GM23338 (cell line): ENCODE measurements at regions not wholly inside any gene's neighbourhood (a gene's known extent, or its start where the extent isn't known, plus 50 kb on each side); places are given as distances from the start of the nearest gene placed in this dataset.

Source experiments
- CREB1 ChIP-seq: fragments of 250-450 bp; sonication (Bioruptor Pico); IDR thresholded peaks from 2 replicates; pipeline ENCODE4 v1.5.0; 2020; ENCODE audit warnings: low read depth, mild to moderate bottlenecking, moderate library complexity
- ETS1 ChIP-seq: IDR thresholded peaks from 2 replicates; pipeline ENCODE4 v1.6.1; 2016; ENCODE audit warnings: antibody characterized with exemption
- EZH2 ChIP-seq: fragments of 200-600 bp; sonication (generic); IDR thresholded peaks from one replicate; pipeline ENCODE4 v1.8.0; 2017; ENCODE audit warnings: antibody characterized with exemption, mild to moderate bottlenecking, low read depth; ENCODE audit not compliant: unreplicated experiment
- EZH2phosphoT487 ChIP-seq: fragments of 200-600 bp; sonication (generic); IDR thresholded peaks from one replicate; pipeline ENCODE4 v1.8.1; 2018; ENCODE audit warnings: antibody characterized with exemption; ENCODE audit not compliant: unreplicated experiment
- JUNB ChIP-seq: IDR thresholded peaks from one replicate; pipeline ENCODE4 v1.6.1; 2016; ENCODE audit warnings: antibody characterized with exemption; ENCODE audit not compliant: unreplicated experiment
- NANOG ChIP-seq: IDR thresholded peaks from 2 replicates; pipeline ENCODE4 v1.6.1; 2016; ENCODE audit warnings: antibody characterized with exemption, borderline replicate concordance
- POLR2AphosphoS5 ChIP-seq: IDR thresholded peaks from 2 replicates; pipeline ENCODE4 v1.6.1; 2016; ENCODE audit warnings: antibody characterized with exemption, low read depth
- STAT1 ChIP-seq: IDR thresholded peaks from one replicate; pipeline ENCODE4 v1.6.1; 2016; ENCODE audit warnings: antibody characterized with exemption; ENCODE audit not compliant: unreplicated experiment
- ZNF114 ChIP-seq: fragments of 250-450 bp; sonication (Bioruptor Pico); IDR thresholded peaks from 2 replicates; pipeline ENCODE4 v1.5.0; 2020; ENCODE audit warnings: mild to moderate bottlenecking, moderate library complexity
- ZNF331 ChIP-seq: fragments of 250-450 bp; sonication (Bioruptor Pico); IDR thresholded peaks from 2 replicates; pipeline ENCODE4 v1.5.0; 2020; ENCODE audit warnings: low read depth, mild to moderate bottlenecking, moderate library complexity
- TF ChIP-seq, protein P1 (sequence below), 2 experiments: fragments of 200-600 bp in 1 of 2; sonication (generic) in 1 of 2; conservative IDR thresholded peaks; 2 replicates each; pipeline versions ENCODE4 v1.5.1 to v1.6.1; 2016 to 2017; ENCODE audit warnings: antibody characterized with exemption in 2 of 2, low read depth in 2 of 2, mild to moderate bottlenecking in 2 of 2, moderate library complexity in 1 of 2
- TF ChIP-seq, protein P2 (sequence below): IDR thresholded peaks from one replicate; pipeline ENCODE4 v1.6.1; 2018; ENCODE audit warnings: antibody characterized with exemption; ENCODE audit not compliant: unreplicated experiment

- TF ChIP-seq POLR2AphosphoS5 (no peak), NANOG (no peak), EZH2 (no peak), STAT1 (no peak), EZH2phosphoT487 (no peak), JUNB (no peak), CREB1 (no peak), ETS1 (no peak), ZNF331 (no peak), ZNF114 (CRISPR knock-in tag) (no peak)
- TF ChIP-seq, protein P1, sequence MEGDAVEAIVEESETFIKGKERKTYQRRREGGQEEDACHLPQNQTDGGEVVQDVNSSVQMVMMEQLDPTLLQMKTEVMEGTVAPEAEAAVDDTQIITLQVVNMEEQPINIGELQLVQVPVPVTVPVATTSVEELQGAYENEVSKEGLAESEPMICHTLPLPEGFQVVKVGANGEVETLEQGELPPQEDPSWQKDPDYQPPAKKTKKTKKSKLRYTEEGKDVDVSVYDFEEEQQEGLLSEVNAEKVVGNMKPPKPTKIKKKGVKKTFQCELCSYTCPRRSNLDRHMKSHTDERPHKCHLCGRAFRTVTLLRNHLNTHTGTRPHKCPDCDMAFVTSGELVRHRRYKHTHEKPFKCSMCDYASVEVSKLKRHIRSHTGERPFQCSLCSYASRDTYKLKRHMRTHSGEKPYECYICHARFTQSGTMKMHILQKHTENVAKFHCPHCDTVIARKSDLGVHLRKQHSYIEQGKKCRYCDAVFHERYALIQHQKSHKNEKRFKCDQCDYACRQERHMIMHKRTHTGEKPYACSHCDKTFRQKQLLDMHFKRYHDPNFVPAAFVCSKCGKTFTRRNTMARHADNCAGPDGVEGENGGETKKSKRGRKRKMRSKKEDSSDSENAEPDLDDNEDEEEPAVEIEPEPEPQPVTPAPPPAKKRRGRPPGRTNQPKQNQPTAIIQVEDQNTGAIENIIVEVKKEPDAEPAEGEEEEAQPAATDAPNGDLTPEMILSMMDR (conservative IDR thresholded peaks at IDR 0.05; ENCODE audit: low read depth in 2 of 2): no peak
- TF ChIP-seq, protein P2, sequence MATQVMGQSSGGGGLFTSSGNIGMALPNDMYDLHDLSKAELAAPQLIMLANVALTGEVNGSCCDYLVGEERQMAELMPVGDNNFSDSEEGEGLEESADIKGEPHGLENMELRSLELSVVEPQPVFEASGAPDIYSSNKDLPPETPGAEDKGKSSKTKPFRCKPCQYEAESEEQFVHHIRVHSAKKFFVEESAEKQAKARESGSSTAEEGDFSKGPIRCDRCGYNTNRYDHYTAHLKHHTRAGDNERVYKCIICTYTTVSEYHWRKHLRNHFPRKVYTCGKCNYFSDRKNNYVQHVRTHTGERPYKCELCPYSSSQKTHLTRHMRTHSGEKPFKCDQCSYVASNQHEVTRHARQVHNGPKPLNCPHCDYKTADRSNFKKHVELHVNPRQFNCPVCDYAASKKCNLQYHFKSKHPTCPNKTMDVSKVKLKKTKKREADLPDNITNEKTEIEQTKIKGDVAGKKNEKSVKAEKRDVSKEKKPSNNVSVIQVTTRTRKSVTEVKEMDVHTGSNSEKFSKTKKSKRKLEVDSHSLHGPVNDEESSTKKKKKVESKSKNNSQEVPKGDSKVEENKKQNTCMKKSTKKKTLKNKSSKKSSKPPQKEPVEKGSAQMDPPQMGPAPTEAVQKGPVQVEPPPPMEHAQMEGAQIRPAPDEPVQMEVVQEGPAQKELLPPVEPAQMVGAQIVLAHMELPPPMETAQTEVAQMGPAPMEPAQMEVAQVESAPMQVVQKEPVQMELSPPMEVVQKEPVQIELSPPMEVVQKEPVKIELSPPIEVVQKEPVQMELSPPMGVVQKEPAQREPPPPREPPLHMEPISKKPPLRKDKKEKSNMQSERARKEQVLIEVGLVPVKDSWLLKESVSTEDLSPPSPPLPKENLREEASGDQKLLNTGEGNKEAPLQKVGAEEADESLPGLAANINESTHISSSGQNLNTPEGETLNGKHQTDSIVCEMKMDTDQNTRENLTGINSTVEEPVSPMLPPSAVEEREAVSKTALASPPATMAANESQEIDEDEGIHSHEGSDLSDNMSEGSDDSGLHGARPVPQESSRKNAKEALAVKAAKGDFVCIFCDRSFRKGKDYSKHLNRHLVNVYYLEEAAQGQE: no peak
These were observed 613.2 kb upstream of the SLITRK5 start for GRCh38 chr13:87057807-87058520.
